Body of pancreas (tissue), 4 donors: ENCODE measurements at regions not wholly inside any gene's neighbourhood (a gene's known extent, or its start where the extent isn't known, plus 50 kb on each side); places are given as distances from the start of the nearest gene placed in this dataset.

ENCODE experiments used
- ATAC-seq: fragments of 150-250 bp; one replicate; pipeline ENCODE4 v1.9.1; 2016
- DNase-seq, 4 donors: peaks; one replicate each; pipeline ENCODE4 v3.0.0-alpha.2; 2019
- H3K27ac ChIP-seq, 4 donors: fragments of 200-600 bp; sonication (generic); 1 replicate in 3 of 4; 2 replicates in 1 of 4; pipeline versions ENCODE4 v1.5.1 to v1.6.1; 2016 to 2019; ENCODE audit warnings: mild to moderate bottlenecking in 1 of 4, mixed read lengths in 1 of 4, moderate library complexity in 1 of 4
- H3K27me3 ChIP-seq, 2 donors: fragments of 200-600 bp; sonication (generic); one replicate each; pipeline ENCODE4 v1.6.0; 2016; ENCODE audit warnings: mild to moderate bottlenecking in 1 of 2
- H3K36me3 ChIP-seq, 2 donors: fragments of 200-600 bp; sonication (generic); replicated peaks in 1 of 2; 2 replicates each; pipeline ENCODE4 v1.5.1; 2016; ENCODE audit warnings: low read depth in 2 of 2; ENCODE audit not compliant: insufficient read depth in 1 of 2
- H3K4me1 ChIP-seq: fragments of 200-600 bp; sonication (generic); one replicate; pipeline ENCODE4 v1.6.0; 2016
- H3K4me3 ChIP-seq, 2 donors: fragments of 200-600 bp; sonication (generic); 1 replicate in 1 of 2; 2 replicates in 1 of 2; pipeline ENCODE4 v1.5.1; 2016 to 2019
- H3K9me3 ChIP-seq, 3 donors: fragments of 200-600 bp; sonication (generic); 1 replicate in 2 of 3; 2 replicates in 1 of 3; pipeline ENCODE4 v1.5.1; 2016
- CTCF ChIP-seq, 7 experiments: fragments of 450-650 bp in 4 of 7; fragments of 200-600 bp in 3 of 7; sonication (generic) in 3 of 7; IDR thresholded peaks; one replicate each; pipeline ENCODE4 v1.5.1; 2016 to 2019; ENCODE audit warnings: antibody characterized with exemption in 7 of 7
- POLR2A ChIP-seq, 3 donors: fragments of 450-650 bp; IDR thresholded peaks; one replicate each; pipeline ENCODE4 v1.6.1; 2016; ENCODE audit warnings: antibody characterized with exemption in 3 of 3, mild to moderate bottlenecking in 2 of 3
- WGBS, 2 donors: methylation state at CpG; one replicate each; pipeline ENCODE4 v1.1.5; 2017; 5-methylcytosine and 5-hydroxymethylcytosine counted together
- intact Hi-C: fragments of 100-400 bp; cut with DNase I; formaldehyde crosslinking; loops from one replicate; pipeline ENCODE4 v1.15.1; 2023

GRCh38 chr18:47557160-47557559 lies 305.7 kb upstream of the SKOR2 start:
- WGBS, 2 donors = 74 to 77% methylated on average over 7 of the region's 7 CpGs
- no peak overlapping the region for H3K4me3 ChIP-seq
- H3K9me3 ChIP-seq = no peaks in the 10 kb centered on the region
- intact Hi-C loops = no loop called here
- no peak overlapping the region for H3K27ac ChIP-seq
- ATAC-seq (no peak), DNase-seq (no peak)
- H3K27me3 ChIP-seq = no peaks in the 10 kb centered on the region
- H3K36me3 ChIP-seq = no peaks in the 10 kb centered on the region
- no peaks in the 10 kb centered on the region for H3K4me1 ChIP-seq
- TF ChIP-seq POLR2A (IDR thresholded peaks at IDR 0.05) = no peak
- no peak for TF ChIP-seq CTCF (IDR thresholded peaks at IDR 0.05)

GRCh38 chr18:47552783-47553182 lies 301.3 kb upstream of the SKOR2 start:
- 64 to 83% methylated on average over 3 of the region's 3 CpGs for WGBS, 2 donors
- no peaks in the 10 kb centered on the region for H3K9me3 ChIP-seq
- intact Hi-C loops = no loop called here
- H3K4me3 ChIP-seq = no peak overlapping the region
- no peaks in the 10 kb centered on the region for H3K4me1 ChIP-seq
- ATAC-seq = no peak
- TF ChIP-seq POLR2A (IDR thresholded peaks at IDR 0.05) = no peak
- no peak for TF ChIP-seq CTCF (IDR thresholded peaks at IDR 0.05)
- no peaks in the 10 kb centered on the region for H3K36me3 ChIP-seq
- no peak overlapping the region for H3K27ac ChIP-seq
- H3K27me3 ChIP-seq = no peaks in the 10 kb centered on the region
- no peak for DNase-seq

GRCh38 chr18:47550611-47551010 lies 299.2 kb upstream of the SKOR2 start:
- no peak for DNase-seq

GRCh38 chr18:47549021-47549540 lies 297.6 kb upstream of the SKOR2 start:
- TF ChIP-seq POLR2A (IDR thresholded peaks at IDR 0.05) = no peak
- TF ChIP-seq CTCF (IDR thresholded peaks at IDR 0.05) = no peak
- H3K4me3 ChIP-seq = no peak overlapping the region
- WGBS, 2 donors = 30 to 38% methylated on average over 2 of the region's 2 CpGs

More at GRCh38 chr18:47550611-47551010, 299.2 kb upstream of the SKOR2 start:
- intact Hi-C loops = no loop called here
- ATAC-seq = no peak
- Histone ChIP-seq H3K9me3 (no peaks in the 10 kb centered on the region), H3K27me3 (no peaks in the 10 kb centered on the region), H3K27ac (no peak overlapping the region), H3K4me1 (no peaks in the 10 kb centered on the region), H3K4me3 (no peak overlapping the region), H3K36me3 (no peaks in the 10 kb centered on the region)
- TF ChIP-seq POLR2A (IDR thresholded peaks at IDR 0.05) = no peak
- no peak for TF ChIP-seq CTCF (IDR thresholded peaks at IDR 0.05)
- WGBS, 2 donors = 69 to 76% methylated on average over 2 of the region's 2 CpGs

GRCh38 chr18:47547539-47548202 lies 296.2 kb upstream of the SKOR2 start:
- no peak overlapping the region for H3K27ac ChIP-seq
- ATAC-seq (no peak), DNase-seq (no peak)
- H3K9me3 ChIP-seq = no peaks in the 10 kb centered on the region
- H3K36me3 ChIP-seq = no peaks in the 10 kb centered on the region
- no peaks in the 10 kb centered on the region for H3K27me3 ChIP-seq
- TF ChIP-seq POLR2A (IDR thresholded peaks at IDR 0.05) = no peak
- TF ChIP-seq CTCF (IDR thresholded peaks at IDR 0.05) = no peak
- H3K4me3 ChIP-seq = no peak overlapping the region
- intact Hi-C loops = no loop called here
- 68 to 71% methylated on average over 6 of the region's 6 CpGs for WGBS, 2 donors
- H3K4me1 ChIP-seq = no peaks in the 10 kb centered on the region

More at GRCh38 chr18:47549021-47549540, 297.6 kb upstream of the SKOR2 start:
- no peaks in the 10 kb centered on the region for H3K36me3 ChIP-seq
- ATAC-seq (no peak), DNase-seq (no peak)
- H3K9me3 ChIP-seq = no peaks in the 10 kb centered on the region
- intact Hi-C loops = no loop called here
- no peaks in the 10 kb centered on the region for H3K4me1 ChIP-seq
- H3K27ac ChIP-seq = no peak overlapping the region
- H3K27me3 ChIP-seq = no peaks in the 10 kb centered on the region
